ENCODE measurements at regions not wholly inside any gene's neighbourhood (a gene's known extent, or its start where the extent isn't known, plus 50 kb on each side); places are given as distances from the start of the nearest gene placed in this dataset.

- no peak overlapping the region for H3K4ac ChIP-seq (ENCODE audit: low read depth, low read length)
- H3K79me1 ChIP-seq (ENCODE audit: insufficient read depth, low read depth, low read length, poor library complexity, severe bottlenecking): no peaks in the 10 kb centered on the region
- no peak overlapping the region for H3K18ac ChIP-seq (ENCODE audit: insufficient read length, low read depth, low read length)
- no peak overlapping the region for H2BK120ac ChIP-seq (ENCODE audit: low read depth, low read length, poor library complexity, severe bottlenecking)
- TF ChIP-seq CTCF (conservative IDR thresholded peaks at IDR 0.05): no peak
- DNase-seq: no peak
- H3K9me3 ChIP-seq (ENCODE audit: control insufficient read depth, low read depth, low read length): no peaks in the 10 kb centered on the region
- H3K14ac ChIP-seq (ENCODE audit: insufficient read depth, low read length): no peak overlapping the region
- no peak overlapping the region for H4K8ac ChIP-seq (replicated peaks; ENCODE audit: insufficient read length, low read depth, low read length)
- no peaks in the 10 kb centered on the region for H3K23me2 ChIP-seq (ENCODE audit: insufficient read length, low read depth, low read length, poor library complexity, severe bottlenecking)
- H2AFZ ChIP-seq (ENCODE audit: low read length): no peak overlapping the region
- H2AK5ac ChIP-seq (ENCODE audit: insufficient read length, low read length): no peak overlapping the region
- H4K5ac ChIP-seq (ENCODE audit: insufficient read length, low read depth, low read length): no peak overlapping the region
- no peak overlapping the region for H2BK5ac ChIP-seq (ENCODE audit: insufficient read length, low read length)
- H4K20me1 ChIP-seq (ENCODE audit: control insufficient read depth, insufficient read depth, insufficient read length): no peaks in the 10 kb centered on the region
- no peak overlapping the region for H4K91ac ChIP-seq (ENCODE audit: insufficient read length, low read depth, low read length)
- no peak overlapping the region for H2BK15ac ChIP-seq (ENCODE audit: low read depth, low read length)
- Mint-ChIP-seq H3K27me3 (ENCODE audit: low read depth) (peaks cover 3% of the 10 kb centered on the region; the same call in 1 of the 2 replicates), H3K4me3 (no peak overlapping the region), H3K9me3 (peaks cover 66 to 67% of the 10 kb centered on the region in 2 experiments), H3K27ac (no peak overlapping the region), H3K4me1 (peaks cover 4 to 7% of the 10 kb centered on the region in 2 experiments; a peak in 2 of 4 replicates), H3K36me3 (ENCODE audit: insufficient read depth in 1 of 3, low read depth in 3 of 3) (peaks cover 0 to 4% (median 0%) of the 10 kb centered on the region in 3 experiments; a peak in 3 of 7 replicates)
- no peak overlapping the region for H3K27ac ChIP-seq (ENCODE audit: insufficient read length, low read depth, low read length)
- no peak overlapping the region for H3K23ac ChIP-seq (ENCODE audit: insufficient read length, low read depth, low read length)
- H2BK12ac ChIP-seq (ENCODE audit: insufficient read length, low read depth, low read length): no peak overlapping the region
- H3K79me2 ChIP-seq (ENCODE audit: insufficient read depth, low read length): no peaks in the 10 kb centered on the region
- H3K56ac ChIP-seq (ENCODE audit: insufficient read length, low read depth, low read length): no peak overlapping the region
- no peak overlapping the region for H3K4me2 ChIP-seq (ENCODE audit: insufficient read depth, insufficient read length, low read length)
- H3K4me1 ChIP-seq (ENCODE audit: insufficient read depth, low read length): 0 out of 2 replicates have a peak, but pooled peaks cover 2% of the 10 kb centered on the region
- no peak overlapping the region for H3T11ph ChIP-seq (ENCODE audit: low read length)
- no CpG with 5 or more reads among the region's 2 CpGs for WGBS (ENCODE audit: extremely low coverage, insufficient read length, low lambda C conversion rate)
- H2BK20ac ChIP-seq (ENCODE audit: low read depth, low read length, poor library complexity, severe bottlenecking): no peak overlapping the region
- no peaks in the 10 kb centered on the region for H3K27me3 ChIP-seq (ENCODE audit: insufficient read depth, low read length)
- no peak overlapping the region for H3K9ac ChIP-seq (ENCODE audit: extremely low read depth, insufficient read length, low read length)
These were observed 175.9 kb downstream of the BCOR start for GRCh38 chrX:39921838-39922237.

Measured in H9 (cell line).